Stomach (tissue), 8 donors: ENCODE measurements at regions not wholly inside any gene's neighbourhood (a gene's known extent, or its start where the extent isn't known, plus 50 kb on each side); places are given as distances from the start of the nearest gene placed in this dataset.

ENCODE experiments used
- DNase-seq, 2 donors: peaks; one replicate each; pipeline versions ENCODE4 v3.0.0 to v3.0.0-alpha.2; 2013 to 2019
- H3K27ac ChIP-seq, 5 donors: fragments of 200-600 bp in 4 of 5; sonication (generic) in 4 of 5; one replicate each; pipeline ENCODE4 v1.5.1; 2013 to 2019; ENCODE audit warnings: mild to moderate bottlenecking in 1 of 5, moderate library complexity in 1 of 5
- H3K27me3 ChIP-seq, 3 donors: fragments of 200-600 bp; sonication (generic); one replicate each; pipeline ENCODE4 v1.5.1; 2017 to 2019; ENCODE audit warnings: mixed run types in 1 of 3
- H3K36me3 ChIP-seq, 4 donors: fragments of 200-600 bp; sonication (generic); 1 replicate in 3 of 4; 2 replicates in 1 of 4; pipeline ENCODE4 v1.5.1; 2016 to 2019
- H3K4me1 ChIP-seq, 4 donors: fragments of 200-600 bp; sonication (generic); one replicate each; pipeline ENCODE4 v1.5.1; 2016 to 2019
- H3K4me3 ChIP-seq, 4 donors: fragments of 200-600 bp; sonication (generic) in 3 of 4; one replicate each; pipeline ENCODE4 v1.5.1; 2016 to 2019; ENCODE audit warnings: mild to moderate bottlenecking in 1 of 4
- H3K9me3 ChIP-seq, 4 donors: fragments of 200-600 bp; sonication (generic); one replicate each; pipeline ENCODE4 v1.5.1; 2016 to 2019
- CTCF ChIP-seq, 7 experiments: fragments of 450-650 bp in 4 of 7; fragments of 200-600 bp in 3 of 7; sonication (generic) in 3 of 7; IDR thresholded peaks; one replicate each; pipeline ENCODE4 v1.5.1; 2016 to 2019; ENCODE audit warnings: antibody characterized with exemption in 7 of 7, control low read depth in 2 of 7, mild to moderate bottlenecking in 1 of 7
- EP300 ChIP-seq: sonication (generic); formaldehyde crosslinking; IDR thresholded peaks from one replicate; pipeline ENCODE4 v1.6.1; 2017; ENCODE audit warnings: antibody characterized with exemption
- POLR2A ChIP-seq, 4 donors: fragments of 450-650 bp; IDR thresholded peaks; one replicate each; pipeline ENCODE4 v1.6.1; 2016; ENCODE audit warnings: antibody characterized with exemption in 4 of 4, control low read depth in 2 of 4, mild to moderate bottlenecking in 1 of 4, moderate library complexity in 1 of 4
- POLR2AphosphoS5 ChIP-seq, 3 donors: sonication (generic); formaldehyde crosslinking; IDR thresholded peaks; one replicate each; pipeline ENCODE4 v1.6.1; 2016; ENCODE audit warnings: antibody characterized with exemption in 3 of 3
- WGBS, 5 donors: extraction: QIAGEN DNeasy Blood & Tissue Kit in 3 of 5; methylation state at CpG; one replicate each; pipeline versions ENCODE4 v1.1.5 to v1.1.7; 2013 to 2018; 5-methylcytosine and 5-hydroxymethylcytosine counted together
- intact Hi-C: fragments of 100-400 bp; cut with DNase I; formaldehyde crosslinking; loops from one replicate; pipeline ENCODE4 v1.15.1; 2023; ENCODE audit warnings: low total_unique reads
- donor health status: healthy with polysubstance abuse.
- donor health status: Bipolar disorder and iron deficiency.
- donor health status: healthy.

DNA sequence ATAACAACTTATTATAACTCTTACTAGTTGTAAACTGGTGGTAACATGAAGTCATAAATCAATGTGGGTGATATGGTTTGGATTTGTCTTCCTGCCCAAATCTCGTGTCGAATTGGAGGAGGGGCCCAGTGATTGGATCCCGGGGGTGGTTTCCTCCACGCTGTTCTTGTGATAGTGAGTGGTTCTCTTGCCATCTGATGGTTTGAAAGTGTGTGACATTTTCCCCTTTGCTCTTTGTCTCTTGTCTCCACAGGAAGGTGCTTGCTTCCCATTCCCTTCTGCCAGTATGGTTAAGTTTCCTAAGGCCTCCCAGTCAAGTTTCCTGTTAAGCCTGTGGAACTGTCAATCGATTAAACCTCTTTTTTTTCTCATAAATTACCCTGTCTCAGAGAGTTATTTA lies 321.6 kb downstream of the DSEL start:
- intact Hi-C loops: no loop called here
- no peaks in the 10 kb centered on the region for H3K4me1 ChIP-seq
- DNase-seq: no peak
- no peak overlapping the region for H3K4me3 ChIP-seq
- WGBS, 5 donors: 44 to 58% (median 48%) methylated on average over 5 of the region's 5 CpGs
- TF ChIP-seq POLR2A (IDR thresholded peaks at IDR 0.05) (no peak), EP300 (no peak), POLR2AphosphoS5 (IDR thresholded peaks at IDR 0.05) (no peak)
- no peaks in the 10 kb centered on the region for H3K27me3 ChIP-seq
- H3K9me3 ChIP-seq: no peaks in the 10 kb centered on the region
- no peak overlapping the region for H3K27ac ChIP-seq
- no peaks in the 10 kb centered on the region for H3K36me3 ChIP-seq

DNA sequence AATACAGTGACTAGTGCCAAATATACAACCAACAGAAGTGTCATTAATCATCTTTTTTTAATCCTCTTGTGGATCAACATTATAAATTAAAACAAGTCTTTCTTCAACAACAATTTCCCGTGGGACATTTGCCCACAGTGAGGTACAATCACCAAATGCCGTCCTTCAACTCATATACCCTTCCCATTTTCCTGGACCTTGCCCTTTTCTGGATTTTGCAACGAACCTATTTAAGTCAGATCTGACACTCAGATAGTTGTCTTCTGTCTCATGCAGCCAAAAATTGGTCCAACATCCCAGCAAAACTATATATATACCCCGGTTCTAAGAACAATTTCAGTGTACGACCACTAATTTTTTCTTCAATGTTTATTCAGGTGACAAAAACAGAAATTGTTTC lies 324.0 kb downstream of the DSEL start:
- Histone ChIP-seq H3K4me1 (no peaks in the 10 kb centered on the region), H3K9me3 (no peaks in the 10 kb centered on the region), H3K27me3 (no peaks in the 10 kb centered on the region), H3K36me3 (no peaks in the 10 kb centered on the region), H3K27ac (no peak overlapping the region), H3K4me3 (no peak overlapping the region)
- no peak for TF ChIP-seq CTCF (IDR thresholded peaks at IDR 0.05)
- TF ChIP-seq EP300: no peak
- no peak for TF ChIP-seq POLR2A (IDR thresholded peaks at IDR 0.05)
- no peak for TF ChIP-seq POLR2AphosphoS5 (IDR thresholded peaks at IDR 0.05)
- no peak for DNase-seq
- WGBS, 5 donors: 47 to 60% (median 55%) methylated on average over 5 of the region's 5 CpGs
- intact Hi-C loops: no loop called here

GRCh38 chr18:67183398-67183797 lies 333.1 kb downstream of the DSEL start:
- Histone ChIP-seq H3K27ac (no peak overlapping the region), H3K27me3 (no peaks in the 10 kb centered on the region), H3K36me3 (no peaks in the 10 kb centered on the region), H3K9me3 (no peaks in the 10 kb centered on the region), H3K4me1 (no peaks in the 10 kb centered on the region), H3K4me3 (no peak overlapping the region)
- intact Hi-C loops: no loop called here
- whole genome bisulfite sequencing, 5 donors: 44 to 64% (median 56%) methylated on average over 4 of the region's 4 CpGs
- no peak for TF ChIP-seq POLR2A (IDR thresholded peaks at IDR 0.05)
- no peak for TF ChIP-seq EP300
- TF ChIP-seq CTCF (IDR thresholded peaks at IDR 0.05): no peak
- TF ChIP-seq POLR2AphosphoS5 (IDR thresholded peaks at IDR 0.05): no peak
- no peak for DNase-seq

DNA sequence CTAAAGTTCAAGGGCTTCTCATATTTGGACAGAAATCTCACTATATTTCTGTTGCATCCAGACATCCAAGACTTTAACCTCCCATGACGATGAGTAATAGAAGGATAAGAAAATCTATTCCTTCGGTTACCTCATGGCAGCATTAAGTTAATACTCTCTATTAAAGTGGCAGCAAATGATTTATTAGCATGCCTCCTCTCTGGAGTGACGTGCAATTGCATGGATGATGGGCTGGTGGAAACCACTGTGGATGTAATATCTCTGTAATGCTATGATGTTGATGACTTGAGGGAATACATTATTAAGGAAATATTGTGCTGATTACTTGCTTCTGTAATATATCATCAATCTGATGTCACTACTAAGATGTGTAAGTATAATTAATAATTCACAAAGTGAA lies 336.8 kb downstream of the DSEL start:
- H3K4me1 ChIP-seq: no peaks in the 10 kb centered on the region
- no peak overlapping the region for H3K4me3 ChIP-seq
- DNase-seq: no peak
- TF ChIP-seq POLR2A (IDR thresholded peaks at IDR 0.05) (no peak), CTCF (IDR thresholded peaks at IDR 0.05) (no peak), POLR2AphosphoS5 (IDR thresholded peaks at IDR 0.05) (no peak)
- no peaks in the 10 kb centered on the region for H3K9me3 ChIP-seq
- H3K27me3 ChIP-seq: no peaks in the 10 kb centered on the region
- H3K36me3 ChIP-seq: no peaks in the 10 kb centered on the region
- H3K27ac ChIP-seq: no peak overlapping the region
- WGBS, 5 donors: 60 to 73% (median 69%) methylated on average over 3 of the region's 3 CpGs
- intact Hi-C loops: no loop called here

GRCh38 chr18:67159662-67160061 lies 356.9 kb downstream of the DSEL start:
- H3K27me3 ChIP-seq: no peaks in the 10 kb centered on the region
- H3K4me1 ChIP-seq: no peaks in the 10 kb centered on the region
- H3K27ac ChIP-seq: no peak overlapping the region
- 88 to 94% (median 90%) methylated on average over 2 of the region's 2 CpGs for WGBS, 5 donors
- DNase-seq: no peak
- TF ChIP-seq EP300 (no peak), POLR2AphosphoS5 (IDR thresholded peaks at IDR 0.05) (no peak), CTCF (IDR thresholded peaks at IDR 0.05) (no peak), POLR2A (IDR thresholded peaks at IDR 0.05) (no peak)
- no peak overlapping the region for H3K4me3 ChIP-seq
- H3K36me3 ChIP-seq: no peaks in the 10 kb centered on the region
- no peaks in the 10 kb centered on the region for H3K9me3 ChIP-seq
- intact Hi-C loops: no loop called here
